HUES48 (cell line): ENCODE measurements at regions not wholly inside any gene's neighbourhood (a gene's known extent, or its start where the extent isn't known, plus 50 kb on each side); places are given as distances from the start of the nearest gene placed in this dataset.

ENCODE experiments used
- H3K27ac ChIP-seq: one replicate; pipeline ENCODE4 v1.7.0; 2013; ENCODE audit warnings: low read depth, low read length, inconsistent platforms
- H3K27me3 ChIP-seq: 2 replicates; pipeline ENCODE4 v1.6.1; 2013; ENCODE audit warnings: mild to moderate bottlenecking, low read length; ENCODE audit not compliant: control insufficient read depth, insufficient read depth
- H3K36me3 ChIP-seq: 2 replicates; pipeline ENCODE4 v1.6.1; 2013; ENCODE audit warnings: low read length; ENCODE audit not compliant: control insufficient read depth, insufficient read depth
- H3K4me1 ChIP-seq: 2 replicates; pipeline ENCODE4 v1.6.1; 2013; ENCODE audit warnings: mild to moderate bottlenecking, low read length; ENCODE audit not compliant: control insufficient read depth, insufficient read depth
- H3K4me3 ChIP-seq: 2 replicates; pipeline ENCODE4 v1.5.1; 2013; ENCODE audit warnings: mild to moderate bottlenecking, low read depth, low read length
- H3K9ac ChIP-seq: 2 replicates; pipeline ENCODE4 v1.6.1; 2013; ENCODE audit warnings: mild to moderate bottlenecking, low read depth, low read length, moderate library complexity
- H3K9me3 ChIP-seq: 2 replicates; pipeline ENCODE4 v1.6.1; 2013; ENCODE audit warnings: low read length; ENCODE audit not compliant: control insufficient read depth, insufficient read depth

GRCh38 chr5:15243301-15244020 is 256.5 kb upstream of the FBXL7 start:
- H3K9me3 ChIP-seq: peaks cover 20% of the 10 kb centered on the region
- H3K9ac ChIP-seq: no peak overlapping the region
- no peak overlapping the region for H3K27ac ChIP-seq
- no peaks in the 10 kb centered on the region for H3K36me3 ChIP-seq
- no peaks in the 10 kb centered on the region for H3K4me1 ChIP-seq
- H3K4me3 ChIP-seq: no peak overlapping the region
- no peaks in the 10 kb centered on the region for H3K27me3 ChIP-seq

- Histone ChIP-seq H3K27ac (no peak overlapping the region), H3K9ac (no peak overlapping the region), H3K27me3 (no peaks in the 10 kb centered on the region), H3K9me3 (peaks cover 20% of the 10 kb centered on the region), H3K4me3 (no peak overlapping the region), H3K4me1 (no peaks in the 10 kb centered on the region), H3K36me3 (no peaks in the 10 kb centered on the region)
Observed at GRCh38 chr5:15241216-15241821, 258.7 kb upstream of the FBXL7 start.

DNA sequence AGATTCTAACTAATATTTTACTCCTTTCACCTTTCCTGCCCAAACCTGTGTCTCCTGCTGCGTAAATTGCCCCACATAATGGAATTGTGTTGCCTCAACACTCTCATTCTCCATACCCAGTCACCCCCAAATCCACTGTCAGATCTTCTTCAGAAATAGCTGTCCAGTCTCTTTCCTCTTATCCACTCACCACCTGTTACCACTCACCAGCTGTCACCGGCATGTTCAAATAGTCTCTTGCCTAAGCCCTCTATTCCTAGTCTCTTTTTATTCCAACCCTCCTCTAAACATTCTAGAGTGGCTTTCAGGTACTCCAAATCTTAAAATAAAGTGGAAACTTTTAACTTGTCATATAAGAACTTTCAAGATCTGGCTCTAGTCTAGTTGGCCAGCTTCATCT is 262.0 kb upstream of the FBXL7 start:
- Histone ChIP-seq H3K27ac (no peak overlapping the region), H3K9ac (no peak overlapping the region), H3K4me1 (peaks cover 18% of the 10 kb centered on the region), H3K27me3 (no peaks in the 10 kb centered on the region), H3K4me3 (no peak overlapping the region), H3K36me3 (no peaks in the 10 kb centered on the region), H3K9me3 (peaks cover 16% of the 10 kb centered on the region)

- Histone ChIP-seq H3K4me1 (peaks cover 18% of the 10 kb centered on the region), H3K4me3 (no peak overlapping the region), H3K27me3 (no peaks in the 10 kb centered on the region), H3K27ac (no peak overlapping the region), H3K9ac (no peak overlapping the region), H3K36me3 (no peaks in the 10 kb centered on the region), H3K9me3 (peaks cover 16% of the 10 kb centered on the region)
Observed at GRCh38 chr5:15236911-15237508, 263.0 kb upstream of the FBXL7 start.

- H3K36me3 ChIP-seq: no peaks in the 10 kb centered on the region
- no peak overlapping the region for H3K9ac ChIP-seq
- no peak overlapping the region for H3K4me3 ChIP-seq
- H3K27ac ChIP-seq: peak overlapping the region; percentile 43
- H3K9me3 ChIP-seq: no peaks in the 10 kb centered on the region
- H3K27me3 ChIP-seq: no peaks in the 10 kb centered on the region
- H3K4me1 ChIP-seq: peaks cover 18% of the 10 kb centered on the region
Observed at GRCh38 chr5:15234911-15235310, 265.1 kb upstream of the FBXL7 start.

DNA sequence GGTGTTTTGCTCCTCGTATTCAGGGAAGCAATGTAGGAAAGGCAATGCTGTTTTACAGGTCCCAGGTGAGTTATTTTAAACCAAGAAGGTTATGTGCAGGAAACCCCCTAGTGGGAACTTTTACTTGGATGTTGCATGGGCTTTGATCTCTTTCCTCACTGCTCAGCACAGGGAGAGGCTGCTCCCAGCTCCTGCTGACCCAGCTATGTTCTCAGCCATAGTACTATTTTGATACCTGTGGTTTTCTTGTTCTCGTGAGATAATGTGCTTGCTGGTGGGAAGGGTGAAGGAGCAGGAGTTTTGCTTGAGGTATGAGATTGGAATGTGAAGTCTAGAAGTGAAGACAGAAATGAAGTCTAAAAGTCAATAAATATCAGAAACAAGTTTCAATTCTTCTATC is 265.6 kb upstream of the FBXL7 start:
- Histone ChIP-seq H3K36me3 (no peaks in the 10 kb centered on the region), H3K4me1 (peaks cover 18% of the 10 kb centered on the region), H3K4me3 (no peak overlapping the region), H3K27me3 (no peaks in the 10 kb centered on the region), H3K27ac (peak overlapping the region; percentile 85), H3K9ac (no peak overlapping the region), H3K9me3 (no peaks in the 10 kb centered on the region)

DNA sequence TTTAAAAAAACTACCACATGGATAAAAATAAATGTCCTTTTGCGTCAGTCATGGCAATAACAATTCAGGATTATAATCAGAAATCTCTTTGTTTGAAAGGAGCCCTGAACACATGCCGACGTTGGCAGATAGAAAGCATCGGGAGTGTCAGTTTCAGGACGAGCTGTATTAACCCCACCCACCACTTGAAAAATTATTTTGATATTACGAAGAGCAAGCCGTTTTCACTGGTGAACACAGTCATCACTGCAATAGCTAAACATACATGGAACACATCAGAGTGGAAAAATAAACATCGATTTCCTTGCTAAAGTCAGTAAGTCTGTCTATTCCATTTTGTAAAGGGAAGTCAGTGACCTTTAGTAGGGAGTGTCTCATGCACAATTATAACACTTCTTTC is 266.4 kb upstream of the FBXL7 start:
- no peaks in the 10 kb centered on the region for H3K27me3 ChIP-seq
- peak overlapping the region; percentile 85 for H3K27ac ChIP-seq
- H3K9me3 ChIP-seq: no peaks in the 10 kb centered on the region
- H3K4me1 ChIP-seq: peaks cover 18% of the 10 kb centered on the region
- H3K9ac ChIP-seq: no peak overlapping the region
- no peak overlapping the region for H3K4me3 ChIP-seq
- H3K36me3 ChIP-seq: no peaks in the 10 kb centered on the region

DNA sequence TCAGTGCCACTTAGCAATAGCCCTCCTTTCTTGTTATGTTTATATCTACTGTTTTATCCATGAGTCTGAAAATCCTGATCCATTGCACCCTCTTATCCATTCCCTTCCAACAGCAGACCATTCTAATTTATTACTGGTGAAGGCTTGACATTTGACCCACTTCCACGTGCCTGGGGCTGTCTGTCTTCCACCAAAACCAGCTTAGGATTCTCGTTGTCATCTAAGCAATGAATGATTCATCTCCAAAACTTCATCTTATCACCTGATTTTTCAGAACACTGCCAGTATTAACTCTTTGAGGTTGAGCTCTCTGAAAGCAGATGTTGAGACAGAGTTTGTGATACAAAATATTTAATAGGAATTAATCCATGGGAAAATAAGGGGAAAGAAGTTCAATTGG is 277.8 kb upstream of the FBXL7 start:
- H3K9me3 ChIP-seq: no peaks in the 10 kb centered on the region
- no peak overlapping the region for H3K27ac ChIP-seq
- H3K9ac ChIP-seq: no peak overlapping the region
- H3K27me3 ChIP-seq: no peaks in the 10 kb centered on the region
- H3K4me1 ChIP-seq: no peaks in the 10 kb centered on the region
- no peaks in the 10 kb centered on the region for H3K36me3 ChIP-seq
- no peak overlapping the region for H3K4me3 ChIP-seq

DNA sequence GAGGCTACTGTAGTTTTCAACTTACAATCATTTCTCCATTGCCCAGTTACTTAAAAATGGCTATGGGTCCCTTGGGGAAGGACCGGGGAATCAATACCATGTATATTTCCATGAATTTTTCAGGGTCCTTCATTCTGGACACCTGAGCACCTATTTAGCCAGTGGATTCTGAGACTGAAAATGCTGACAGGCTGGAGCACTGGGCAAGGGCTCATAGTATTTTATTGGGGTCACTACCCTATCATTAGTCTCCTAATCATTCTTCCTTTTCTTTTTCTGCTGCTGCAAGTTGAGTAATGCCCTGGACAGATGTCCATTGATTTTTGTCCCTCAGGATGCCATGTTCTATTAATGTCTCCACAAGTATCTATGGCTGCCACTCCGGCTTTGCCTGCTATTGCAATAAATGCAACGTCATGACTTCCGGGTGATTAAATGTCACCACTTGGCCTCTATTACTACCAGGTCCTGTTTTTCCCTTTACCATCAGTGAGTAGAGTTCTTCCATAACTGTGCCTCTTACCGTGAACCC is 279.3 kb upstream of the FBXL7 start:
- Histone ChIP-seq H3K9ac (no peak overlapping the region), H3K36me3 (no peaks in the 10 kb centered on the region), H3K4me1 (no peaks in the 10 kb centered on the region), H3K27ac (no peak overlapping the region), H3K4me3 (no peak overlapping the region), H3K27me3 (no peaks in the 10 kb centered on the region), H3K9me3 (no peaks in the 10 kb centered on the region)

DNA sequence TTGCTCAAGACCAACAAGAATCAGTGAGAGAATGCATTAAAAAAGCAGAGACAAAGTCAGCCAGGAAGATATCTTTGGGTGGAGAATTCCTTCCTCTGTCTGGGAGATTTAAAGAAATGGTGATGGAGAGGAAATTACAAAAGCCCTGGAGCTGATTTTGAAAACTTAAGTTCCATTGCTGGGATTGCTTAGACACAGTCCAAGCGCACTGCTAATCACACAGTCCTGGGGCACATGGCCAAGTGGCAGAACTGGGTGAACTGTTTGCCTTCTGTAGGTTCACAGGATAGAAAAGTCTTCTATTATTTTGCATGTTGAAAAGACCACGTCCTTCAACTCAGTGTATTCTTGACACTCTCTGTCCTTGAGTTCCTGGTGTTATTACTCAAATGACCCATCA is 284.9 kb upstream of the FBXL7 start:
- Histone ChIP-seq H3K4me3 (no peak overlapping the region), H3K9ac (no peak overlapping the region), H3K9me3 (no peaks in the 10 kb centered on the region), H3K27me3 (no peaks in the 10 kb centered on the region), H3K27ac (no peak overlapping the region), H3K36me3 (no peaks in the 10 kb centered on the region), H3K4me1 (no peaks in the 10 kb centered on the region)

GRCh38 chr5:15214010-15214409 is 286.0 kb upstream of the FBXL7 start:
- Histone ChIP-seq H3K36me3 (no peaks in the 10 kb centered on the region), H3K9ac (no peak overlapping the region), H3K4me3 (no peak overlapping the region), H3K27me3 (no peaks in the 10 kb centered on the region), H3K4me1 (no peaks in the 10 kb centered on the region), H3K27ac (no peak overlapping the region), H3K9me3 (no peaks in the 10 kb centered on the region)
